SU-DHL-6 (cell line): ENCODE measurements at regions not wholly inside any gene's neighbourhood (a gene's known extent, or its start where the extent isn't known, plus 50 kb on each side); places are given as distances from the start of the nearest gene placed in this dataset.

ENCODE experiments used
- EZH2phosphoT487 ChIP-seq: fragments of 200-600 bp; sonication (generic), shearing (Covaris generic); conservative IDR thresholded peaks from 2 replicates; pipeline ENCODE4 v1.6.1; 2018; ENCODE audit warnings: mild to moderate bottlenecking, antibody characterized with exemption, low read length, moderate library complexity, mixed read lengths
- TF ChIP-seq, protein P1 (sequence below): fragments of 200-600 bp; sonication (generic); IDR thresholded peaks from one replicate; pipeline ENCODE4 v1.5.1; 2017; ENCODE audit warnings: antibody characterized with exemption, mild to moderate bottlenecking, low read length, moderate library complexity; ENCODE audit not compliant: insufficient read depth, poor library complexity, severe bottlenecking

DNA sequence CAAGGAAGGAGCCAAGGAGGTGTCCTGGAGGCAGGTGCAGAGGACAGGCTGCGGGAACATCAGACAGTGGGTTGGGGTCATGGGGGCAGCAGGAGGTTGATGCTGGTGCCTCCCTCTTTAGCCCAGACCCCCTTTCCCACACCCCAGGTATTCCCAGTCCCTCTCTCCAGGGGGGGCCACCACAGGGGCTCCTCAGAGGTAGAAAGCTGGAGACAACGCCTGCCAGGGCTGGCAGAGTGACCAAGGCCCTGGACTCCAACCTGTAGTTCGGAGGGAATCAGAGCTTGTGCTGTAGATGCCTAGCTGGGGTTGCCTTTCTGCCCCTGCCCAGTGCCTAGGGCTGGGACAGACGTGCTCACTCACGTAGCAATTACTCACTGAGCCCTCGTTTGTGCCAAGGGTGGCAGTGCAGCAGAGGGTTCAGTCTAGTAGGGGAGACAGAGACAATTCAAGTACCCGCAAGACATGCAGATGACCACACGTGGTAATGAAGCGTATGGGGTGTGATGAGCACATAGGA, 148.2 kb downstream of the PTPRU start:
- no peak for TF ChIP-seq EZH2phosphoT487
- TF ChIP-seq, protein P1, sequence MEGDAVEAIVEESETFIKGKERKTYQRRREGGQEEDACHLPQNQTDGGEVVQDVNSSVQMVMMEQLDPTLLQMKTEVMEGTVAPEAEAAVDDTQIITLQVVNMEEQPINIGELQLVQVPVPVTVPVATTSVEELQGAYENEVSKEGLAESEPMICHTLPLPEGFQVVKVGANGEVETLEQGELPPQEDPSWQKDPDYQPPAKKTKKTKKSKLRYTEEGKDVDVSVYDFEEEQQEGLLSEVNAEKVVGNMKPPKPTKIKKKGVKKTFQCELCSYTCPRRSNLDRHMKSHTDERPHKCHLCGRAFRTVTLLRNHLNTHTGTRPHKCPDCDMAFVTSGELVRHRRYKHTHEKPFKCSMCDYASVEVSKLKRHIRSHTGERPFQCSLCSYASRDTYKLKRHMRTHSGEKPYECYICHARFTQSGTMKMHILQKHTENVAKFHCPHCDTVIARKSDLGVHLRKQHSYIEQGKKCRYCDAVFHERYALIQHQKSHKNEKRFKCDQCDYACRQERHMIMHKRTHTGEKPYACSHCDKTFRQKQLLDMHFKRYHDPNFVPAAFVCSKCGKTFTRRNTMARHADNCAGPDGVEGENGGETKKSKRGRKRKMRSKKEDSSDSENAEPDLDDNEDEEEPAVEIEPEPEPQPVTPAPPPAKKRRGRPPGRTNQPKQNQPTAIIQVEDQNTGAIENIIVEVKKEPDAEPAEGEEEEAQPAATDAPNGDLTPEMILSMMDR = no peak
